Neural progenitor cell (in vitro differentiated cells): ENCODE measurements at regions not wholly inside any gene's neighbourhood (a gene's known extent, or its start where the extent isn't known, plus 50 kb on each side); places are given as distances from the start of the nearest gene placed in this dataset.

ENCODE experiments used
- DNase-seq: peaks from one replicate; pipeline ENCODE4 v3.0.0-alpha.2; 2016; ENCODE audit warnings: low spot score
- H2AFZ ChIP-seq: fragments of 200-600 bp; sonication (generic); replicated peaks from 2 replicates; pipeline ENCODE4 v1.6.1; 2016; ENCODE audit warnings: antibody characterized with exemption
- H3F3A ChIP-seq: fragments of 200-600 bp; sonication (generic); 2 replicates; pipeline ENCODE4 v1.6.1; 2016; ENCODE audit warnings: antibody characterized with exemption, low read depth
- H3K27ac ChIP-seq: fragments of 200-600 bp; sonication (generic); 2 replicates; pipeline ENCODE4 v1.5.1; 2016; ENCODE audit warnings: mild to moderate bottlenecking
- H3K27me3 ChIP-seq: fragments of 200-600 bp; sonication (generic); 2 replicates; pipeline ENCODE4 v1.6.1; 2016; ENCODE audit warnings: mild to moderate bottlenecking, moderate library complexity
- H3K36me3 ChIP-seq: fragments of 200-600 bp; sonication (generic); 2 replicates; pipeline ENCODE4 v1.5.1; 2016
- H3K4me1 ChIP-seq: fragments of 200-600 bp; sonication (generic); 2 replicates; pipeline ENCODE4 v1.6.1; 2016; ENCODE audit warnings: mixed run types
- H3K4me2 ChIP-seq: fragments of 200-600 bp; sonication (generic); 2 replicates; pipeline ENCODE4 v1.6.1; 2016
- H3K4me3 ChIP-seq: fragments of 200-600 bp; sonication (generic); 2 replicates; pipeline ENCODE4 v1.5.1; 2016
- H3K79me2 ChIP-seq: fragments of 200-600 bp; sonication (generic); 2 replicates; pipeline ENCODE4 v1.6.1; 2016; ENCODE audit warnings: low read depth
- H3K9ac ChIP-seq: fragments of 200-600 bp; sonication (generic); 2 replicates; pipeline ENCODE4 v1.6.1; 2016
- H3K9me3 ChIP-seq: fragments of 200-600 bp; sonication (generic); 2 replicates; pipeline ENCODE4 v1.5.1; 2016; ENCODE audit warnings: low read depth
- H4K20me1 ChIP-seq: fragments of 200-600 bp; sonication (generic); 2 replicates; pipeline ENCODE4 v1.6.1; 2016; ENCODE audit warnings: low read depth
- H3K27ac Mint-ChIP-seq: 3 replicates; pipeline ENCODE4 v1.8.0; 2021; ENCODE audit warnings: mixed read lengths
- H3K27me3 Mint-ChIP-seq: 2 replicates; pipeline ENCODE4 v1.8.0; 2022; ENCODE audit warnings: low read depth, mild to moderate bottlenecking, inconsistent platforms, moderate library complexity, mixed read lengths; ENCODE audit not compliant: insufficient read depth
- H3K36me3 Mint-ChIP-seq: 3 replicates; pipeline ENCODE4 v1.8.0; 2021; ENCODE audit warnings: mixed read lengths
- H3K4me1 Mint-ChIP-seq: 3 replicates; pipeline ENCODE4 v1.8.0; 2021; ENCODE audit warnings: mixed read lengths
- H3K4me3 Mint-ChIP-seq: 3 replicates; pipeline ENCODE4 v1.8.0; 2021; ENCODE audit warnings: mild to moderate bottlenecking, moderate library complexity, mixed read lengths
- H3K9me3 Mint-ChIP-seq: 3 replicates; pipeline ENCODE4 v1.8.0; 2020; ENCODE audit warnings: mixed read lengths
- CTCF ChIP-seq: fragments of 200-600 bp; sonication (generic); IDR thresholded peaks from 2 replicates; pipeline ENCODE4 v1.5.1; 2017; ENCODE audit warnings: antibody characterized with exemption, mild to moderate bottlenecking
- EZH2 ChIP-seq: fragments of 200-600 bp; sonication (generic); IDR thresholded peaks from 2 replicates; pipeline ENCODE4 v1.6.1; 2017; ENCODE audit warnings: antibody characterized with exemption, mild to moderate bottlenecking, moderate library complexity
- EZH2phosphoT487 ChIP-seq: fragments of 200-600 bp; sonication (generic); IDR thresholded peaks from 2 replicates; pipeline ENCODE4 v1.6.1; 2017; ENCODE audit warnings: antibody characterized with exemption

GRCh38 chr5:111973961-111974360 is 217.0 kb upstream of the NREP start:
- Histone ChIP-seq H3F3A (no peaks in the 10 kb centered on the region), H3K79me2 (no peaks in the 10 kb centered on the region), H3K27me3 (no peaks in the 10 kb centered on the region), H2AFZ (no peak overlapping the region), H3K4me1 (peaks cover 11% of the 10 kb centered on the region), H3K27ac (no peak overlapping the region), H3K4me3 (no peak overlapping the region), H3K9ac (no peak overlapping the region), H3K9me3 (no peaks in the 10 kb centered on the region), H3K36me3 (no peaks in the 10 kb centered on the region), H3K4me2 (no peak overlapping the region), H4K20me1 (no peaks in the 10 kb centered on the region)
- no peaks in the 10 kb centered on the region for H3K9me3 Mint-ChIP-seq
- DNase-seq, result no peak
- H3K4me3 Mint-ChIP-seq, result no peak overlapping the region
- H3K36me3 Mint-ChIP-seq, result no peaks in the 10 kb centered on the region
- no peak overlapping the region for H3K27ac Mint-ChIP-seq
- no peak for TF ChIP-seq CTCF
- TF ChIP-seq EZH2phosphoT487, result no peak
- TF ChIP-seq EZH2, result no peak
- H3K4me1 Mint-ChIP-seq, result peaks cover 4% of the 10 kb centered on the region
- peaks cover 4% of the 10 kb centered on the region for H3K27me3 Mint-ChIP-seq

GRCh38 chr5:111972548-111972947 is 215.6 kb upstream of the NREP start:
- no peak overlapping the region for H3K9ac ChIP-seq
- H3K27me3 ChIP-seq, result no peaks in the 10 kb centered on the region
- H3K36me3 ChIP-seq, result no peaks in the 10 kb centered on the region
- Mint-ChIP-seq H3K4me3 (no peak overlapping the region), H3K27me3 (peaks cover 4% of the 10 kb centered on the region), H3K36me3 (no peaks in the 10 kb centered on the region), H3K9me3 (no peaks in the 10 kb centered on the region), H3K4me1 (peaks cover 4% of the 10 kb centered on the region), H3K27ac (no peak overlapping the region)
- TF ChIP-seq EZH2phosphoT487 (no peak), CTCF (no peak), EZH2 (no peak)
- no peaks in the 10 kb centered on the region for H4K20me1 ChIP-seq
- no peak for DNase-seq
- no peaks in the 10 kb centered on the region for H3K79me2 ChIP-seq
- no peak overlapping the region for H2AFZ ChIP-seq
- H3K27ac ChIP-seq, result no peak overlapping the region
- no peaks in the 10 kb centered on the region for H3F3A ChIP-seq
- peaks cover 8% of the 10 kb centered on the region for H3K4me1 ChIP-seq
- no peak overlapping the region for H3K4me3 ChIP-seq
- no peak overlapping the region for H3K4me2 ChIP-seq
- no peaks in the 10 kb centered on the region for H3K9me3 ChIP-seq

- Histone ChIP-seq H3K36me3 (no peaks in the 10 kb centered on the region), H3F3A (no peaks in the 10 kb centered on the region), H3K27ac (no peak overlapping the region), H4K20me1 (no peaks in the 10 kb centered on the region), H3K9ac (no peak overlapping the region), H3K9me3 (no peaks in the 10 kb centered on the region), H3K27me3 (no peaks in the 10 kb centered on the region), H3K4me1 (peaks cover 3% of the 10 kb centered on the region), H3K4me3 (no peak overlapping the region), H2AFZ (no peak overlapping the region), H3K79me2 (no peaks in the 10 kb centered on the region), H3K4me2 (no peak overlapping the region)
- TF ChIP-seq EZH2phosphoT487, result no peak
- no peak for TF ChIP-seq CTCF
- TF ChIP-seq EZH2, result no peak
- Mint-ChIP-seq H3K36me3 (no peaks in the 10 kb centered on the region), H3K27ac (no peak overlapping the region), H3K27me3 (peaks cover 4% of the 10 kb centered on the region), H3K4me1 (peaks cover 4% of the 10 kb centered on the region), H3K4me3 (no peak overlapping the region), H3K9me3 (no peaks in the 10 kb centered on the region)
- DNase-seq, result no peak
These were observed 215.1 kb upstream of the NREP start for GRCh38 chr5:111972080-111972479.
